GM12878 (cell line): ENCODE measurements at regions not wholly inside any gene's neighbourhood (a gene's known extent, or its start where the extent isn't known, plus 50 kb on each side); places are given as distances from the start of the nearest gene placed in this dataset.

Experiments used
- ATAC-seq: fragments of 200-7000 bp; cut with Tn5 transposase; 3 replicates; pipeline ENCODE4 v1.9.1; 2020; ENCODE audit warnings: mild to moderate bottlenecking, moderate library complexity
- BruUV-seq: library from RNA; stranded (reverse); fragments of 400-500 nt; replicated peaks from 2 replicates; lab custom pipeline; 2021; lab: Mats Ljungman, UMichigan
- CTCF ChIA-PET: fragments of 300-600 bp; sonication (Branson Sonifier 250); formaldehyde crosslinking; extraction: SDS; loops from one replicate; lab custom pipeline; 2021; ENCODE audit warnings: inconsistent platforms; lab: Yijun Ruan, JAX
- POLR2A ChIA-PET: fragments of 350-600 bp; formaldehyde crosslinking; extraction: SDS; loops from one replicate; lab custom pipeline; 2021; ENCODE audit warnings: inconsistent platforms; lab: Charles Lee
- RAD21 ChIA-PET: fragments of 300-600 bp; sonication (Branson Sonifier 250); formaldehyde crosslinking; loops from one replicate; lab custom pipeline; 2023; ENCODE audit warnings: antibody characterized with exemption; ENCODE audit not compliant: unreplicated experiment; lab: Charles Lee
- SMC1A ChIA-PET: fragments of 300-600 bp; sonication (Branson Sonifier 250); formaldehyde crosslinking; loops from one replicate; lab custom pipeline; 2023; ENCODE audit not compliant: unreplicated experiment, uncharacterized antibody; lab: Charles Lee
- DNase-seq: peaks from one replicate; pipeline ENCODE4 v3.0.0-alpha.2; 2011; ENCODE audit warnings: low read depth, low spot score
- FAIRE-seq: peaks from 3 replicates; lab custom pipeline; 2011; peaks lifted over from hg19 to GRCh38; lab: Jason Lieb, UNC
- H2AFZ ChIP-seq: 2 replicates; pipeline ENCODE4 v1.6.0; 2011; ENCODE audit warnings: low read depth, low read length, control low read depth; ENCODE audit not compliant: control insufficient read depth
- H3K27ac ChIP-seq: 2 replicates; pipeline ENCODE4 v1.5.1; 2011; ENCODE audit warnings: control low read depth; ENCODE audit not compliant: control insufficient read depth, insufficient read depth
- H3K27me3 ChIP-seq, 2 experiments: replicated peaks in 1 of 2; 2 replicates each; pipeline versions ENCODE4 v1.6.0 to v1.6.1; 2011; ENCODE audit warnings: low read length in 1 of 2; ENCODE audit not compliant: control insufficient read depth in 2 of 2, insufficient read depth in 2 of 2
- H3K36me3 ChIP-seq, 2 experiments: 2 replicates each; pipeline ENCODE4 v1.5.1; 2011; ENCODE audit warnings: low read length in 1 of 2; ENCODE audit not compliant: control insufficient read depth in 2 of 2, insufficient read depth in 2 of 2
- H3K4me1 ChIP-seq: 2 replicates; pipeline ENCODE4 v1.6.1; 2011; ENCODE audit warnings: mild to moderate bottlenecking, low read length, moderate library complexity, mixed read lengths; ENCODE audit not compliant: control insufficient read depth, insufficient read depth
- H3K4me2 ChIP-seq: 2 replicates; pipeline ENCODE4 v1.6.0; 2011; ENCODE audit warnings: control low read depth; ENCODE audit not compliant: control insufficient read depth, insufficient read depth
- H3K4me3 ChIP-seq: fragments of 200-600 bp; sonication (generic); 2 replicates; pipeline ENCODE4 v1.5.1; 2016
- H3K79me2 ChIP-seq: 2 replicates; pipeline ENCODE4 v1.6.0; 2011; ENCODE audit warnings: low read length; ENCODE audit not compliant: control insufficient read depth, insufficient read depth
- H3K9ac ChIP-seq: 2 replicates; pipeline ENCODE4 v1.8.0; 2011; ENCODE audit warnings: low read length, control low read depth, mixed read lengths; ENCODE audit not compliant: control insufficient read depth, insufficient read depth
- H3K9me3 ChIP-seq: replicated peaks from 3 replicates; pipeline ENCODE4 v1.5.1; 2011; ENCODE audit warnings: mild to moderate bottlenecking, low read length; ENCODE audit not compliant: control insufficient read depth, insufficient read depth
- H4K20me1 ChIP-seq: 2 replicates; pipeline ENCODE4 v1.6.0; 2011; ENCODE audit not compliant: control insufficient read depth, insufficient read depth
- ATF2 ChIP-seq: IDR thresholded peaks from 2 replicates; pipeline ENCODE4 v1.6.1; 2012; ENCODE audit warnings: low read length, inconsistent platforms
- BHLHE40 ChIP-seq, 2 experiments: fragments of 450-650 bp in 1 of 2; IDR thresholded peaks; 2 replicates each; pipeline ENCODE4 v1.6.1; 2011 to 2017; ENCODE audit warnings: low read depth in 2 of 2, borderline replicate concordance in 1 of 2, improper control_type of control experiment in 1 of 2, low read length in 1 of 2, mild to moderate bottlenecking in 1 of 2
- E4F1 ChIP-seq: fragments of 450-650 bp; IDR thresholded peaks from 2 replicates; pipeline ENCODE4 v1.6.1; 2018; ENCODE audit warnings: borderline replicate concordance, mild to moderate bottlenecking; ENCODE audit not compliant: partially characterized antibody
- IKZF1 ChIP-seq: fragments of 450-650 bp; conservative IDR thresholded peaks from 2 replicates; pipeline ENCODE4 v1.6.1; 2017; ENCODE audit warnings: antibody characterized with exemption, mild to moderate bottlenecking
- MEF2B ChIP-seq: fragments of 450-650 bp; IDR thresholded peaks from 2 replicates; pipeline ENCODE4 v1.6.1; 2018; ENCODE audit warnings: mild to moderate bottlenecking, moderate library complexity; ENCODE audit not compliant: partially characterized antibody, poor library complexity, severe bottlenecking
- NR2F1 ChIP-seq: fragments of 450-650 bp; conservative IDR thresholded peaks from 2 replicates; pipeline ENCODE4 v1.6.1; 2017; ENCODE audit warnings: mild to moderate bottlenecking
- NRF1 ChIP-seq: conservative IDR thresholded peaks from 2 replicates; pipeline ENCODE4 v1.6.1; 2011; ENCODE audit warnings: mild to moderate bottlenecking, low read depth, low read length, improper control_type of control experiment
- POLR2AphosphoS5 ChIP-seq: IDR thresholded peaks from 2 replicates; pipeline ENCODE4 v1.6.1; 2011; ENCODE audit warnings: mild to moderate bottlenecking, low read length, inconsistent platforms
- POU2F2 ChIP-seq: IDR thresholded peaks from 3 replicates; pipeline ENCODE4 v1.6.1; 2011; ENCODE audit warnings: low read depth, mild to moderate bottlenecking, low read length, borderline replicate concordance
- RBBP5 ChIP-seq: fragments of 200-600 bp; sonication (generic); conservative IDR thresholded peaks from 2 replicates; pipeline ENCODE4 v1.6.1; 2016
- RELA ChIP-seq: fragments of 450-650 bp; IDR thresholded peaks from 2 replicates; pipeline ENCODE4 v1.8.0; 2014; ENCODE audit warnings: borderline replicate concordance; ENCODE audit not compliant: partially characterized antibody
- RFX5 ChIP-seq: IDR thresholded peaks from 2 replicates; pipeline ENCODE4 v1.6.1; 2011; ENCODE audit warnings: low read depth, low read length, improper control_type of control experiment
- SMAD5 ChIP-seq: IDR thresholded peaks from 2 replicates; pipeline ENCODE4 v1.6.1; 2016; ENCODE audit warnings: antibody characterized with exemption, low read depth
- STAT3 ChIP-seq: IDR thresholded peaks from 2 replicates; pipeline ENCODE4 v1.6.1; 2011; ENCODE audit warnings: low read depth, low read length, improper control_type of control experiment
- YBX1 ChIP-seq: fragments of 450-650 bp; IDR thresholded peaks from 2 replicates; pipeline ENCODE4 v1.6.1; 2016; ENCODE audit warnings: antibody characterized with exemption
- whole genome bisulfite sequencing: methylation state at CpG from one replicate; pipeline ENCODE4 v1.1.6; 2016; ENCODE audit warnings: low lambda C conversion rate; ENCODE audit not compliant: insufficient replicate concordance, insufficient coverage; ENCODE audit errors: missing lambda C conversion rate; 5-methylcytosine and 5-hydroxymethylcytosine counted together
- in situ Hi-C: fragments of 300-500 bp; cut with MboI; formaldehyde crosslinking; loops from 9 replicates; pipeline ENCODE4 v1.14.3; 2018; ENCODE audit warnings: mixed read lengths
- intact Hi-C: fragments of 100-400 bp; cut with micrococcal nuclease; formaldehyde crosslinking; loops from one replicate; pipeline ENCODE4 v1.14.2; 2022; ENCODE audit not compliant: unreplicated experiment

GRCh38 chr10:34001087-34001580 is 666.7 kb upstream of the NRP1 start (continued):
- TF ChIP-seq E4F1 (no peak), BHLHE40 (IDR thresholded peaks at IDR 0.05; ENCODE audit: borderline replicate concordance in 1 of 2, low read depth in 2 of 2, low read length in 1 of 2) (no peak), STAT3 (no peak), NRF1 (no peak), NR2F1 (no peak)

GRCh38 chr10:33993917-33994316 is 659.5 kb upstream of the NRP1 start:
- no peak for ATAC-seq

More at GRCh38 chr10:33993917-33994316, 659.5 kb upstream of the NRP1 start:
- H3K4me2 ChIP-seq: no peak overlapping the region
- POLR2A ChIA-PET: no interaction called here
- DNase-seq (no peak), FAIRE-seq (no peak)
- H3K4me3 ChIP-seq: no peak overlapping the region
- 59% methylated on average over 5 of the region's 5 CpGs for WGBS
- no TSS peak for BruUV-seq
- H3K9me3 ChIP-seq: no peaks in the 10 kb centered on the region
- no peaks in the 10 kb centered on the region for H3K27me3 ChIP-seq
- no peaks in the 10 kb centered on the region for H3K79me2 ChIP-seq
- H3K27ac ChIP-seq: no peak overlapping the region
- H2AFZ ChIP-seq: no peak overlapping the region
- SMC1A ChIA-PET: interaction anchor here (0.7 to 1.1 kb wide), 2 partner anchors 9 to 177 kb away, joined by 3 read pairs; no protein-coding TSS in a partner anchor
- RAD21 ChIA-PET: no interaction called here
- no peaks in the 10 kb centered on the region for H3K4me1 ChIP-seq
- in situ Hi-C loops (no loop called here), intact Hi-C loops (no loop called here)
- CTCF ChIA-PET: no interaction called here
- TF ChIP-seq IKZF1 (no peak), MEF2B (no peak), ATF2 (no peak), RELA (no peak), BHLHE40 (IDR thresholded peaks at IDR 0.05; ENCODE audit: borderline replicate concordance in 1 of 2, low read depth in 2 of 2, low read length in 1 of 2) (no peak), SMAD5 (no peak), YBX1 (no peak), RBBP5 (no peak), POLR2AphosphoS5 (no peak), RFX5 (no peak), POU2F2 (no peak)
- no peak overlapping the region for H3K9ac ChIP-seq
- no peaks in the 10 kb centered on the region for H4K20me1 ChIP-seq
- no peaks in the 10 kb centered on the region for H3K36me3 ChIP-seq
